ENCODE measurements at regions not wholly inside any gene's neighbourhood (a gene's known extent, or its start where the extent isn't known, plus 50 kb on each side); places are given as distances from the start of the nearest gene placed in this dataset.
A peak's percentile ranks its signal among the peaks of the same experiment; 100 is the strongest.

DNA sequence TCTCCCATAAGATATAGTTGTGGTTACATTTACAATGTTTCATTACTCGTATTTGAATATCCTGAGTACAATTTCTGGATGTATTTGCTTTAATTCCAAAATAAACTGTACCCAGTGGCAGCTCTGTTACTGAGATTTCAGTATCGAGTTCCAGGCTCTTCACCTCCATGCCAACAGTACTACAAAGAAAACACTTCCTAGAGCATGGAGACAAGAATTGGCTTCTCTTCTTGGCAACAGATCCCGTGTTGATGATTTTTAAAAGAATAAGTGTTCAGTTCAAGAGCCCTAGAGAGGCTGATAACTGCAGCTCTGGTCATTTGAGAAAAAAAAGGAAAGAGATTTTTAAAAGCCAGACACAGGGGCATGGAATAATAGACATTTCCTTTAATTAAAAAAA lies 302.8 kb downstream of the EFNB2 start:
- no peak for DNase-seq

DNA sequence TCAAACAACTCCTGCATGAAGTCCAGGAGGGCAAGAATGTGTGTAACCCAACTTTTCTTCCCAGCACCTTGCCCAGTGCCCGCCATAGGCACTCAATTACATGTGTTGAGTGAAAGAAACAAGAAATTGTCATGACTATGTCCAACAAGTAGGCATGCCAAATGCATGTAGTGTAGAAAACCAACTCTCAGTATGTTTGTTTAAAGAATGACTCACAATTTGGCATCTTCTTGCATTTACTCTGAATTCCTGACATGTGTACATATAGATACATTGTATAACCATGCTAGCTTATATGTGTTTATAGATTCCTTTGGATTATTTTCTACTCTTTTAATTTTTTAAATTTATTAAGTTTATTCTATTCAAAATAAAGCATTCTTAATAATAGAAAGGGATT lies 305.0 kb downstream of the EFNB2 start:
- DNase-seq, result no peak

DNA sequence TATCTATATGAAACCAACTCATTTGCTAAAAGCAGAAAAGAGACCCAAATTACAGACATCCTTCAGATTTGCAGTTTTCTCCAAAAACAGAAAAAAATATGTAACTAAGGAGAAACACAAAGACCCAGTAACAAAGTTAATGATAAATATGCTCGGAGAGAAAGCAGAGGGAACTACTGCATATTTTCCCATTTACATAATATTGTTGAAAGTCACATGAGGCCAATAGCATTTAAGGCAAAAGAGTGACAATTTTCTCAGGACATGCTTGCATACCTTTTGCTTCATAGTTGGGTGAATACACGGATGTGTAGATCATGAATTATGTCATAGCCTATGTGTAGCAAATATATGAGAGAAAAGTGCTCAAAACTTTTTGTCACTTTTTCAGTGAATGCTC lies 310.3 kb downstream of the EFNB2 start:
- no peak for DNase-seq

DNA sequence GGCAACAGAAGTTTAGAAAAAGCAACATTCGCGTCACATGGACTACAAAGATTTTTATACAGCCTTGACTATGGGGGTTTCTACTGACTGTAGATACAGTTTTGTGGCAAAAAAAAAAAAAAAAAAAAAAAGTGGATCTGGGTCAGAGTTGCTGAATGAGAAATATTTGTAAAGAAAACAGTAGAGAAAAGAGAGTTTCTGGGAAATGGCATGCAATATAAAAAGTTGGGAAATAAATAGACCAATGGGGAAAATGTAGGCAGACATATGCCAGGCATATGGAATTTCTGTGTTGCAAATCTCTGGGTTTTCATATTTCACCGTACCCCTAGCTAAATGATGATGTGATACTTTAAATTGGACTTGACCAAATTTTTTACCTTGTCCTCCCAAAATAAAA lies 315.3 kb downstream of the EFNB2 start:
- no peak for DNase-seq

DNA sequence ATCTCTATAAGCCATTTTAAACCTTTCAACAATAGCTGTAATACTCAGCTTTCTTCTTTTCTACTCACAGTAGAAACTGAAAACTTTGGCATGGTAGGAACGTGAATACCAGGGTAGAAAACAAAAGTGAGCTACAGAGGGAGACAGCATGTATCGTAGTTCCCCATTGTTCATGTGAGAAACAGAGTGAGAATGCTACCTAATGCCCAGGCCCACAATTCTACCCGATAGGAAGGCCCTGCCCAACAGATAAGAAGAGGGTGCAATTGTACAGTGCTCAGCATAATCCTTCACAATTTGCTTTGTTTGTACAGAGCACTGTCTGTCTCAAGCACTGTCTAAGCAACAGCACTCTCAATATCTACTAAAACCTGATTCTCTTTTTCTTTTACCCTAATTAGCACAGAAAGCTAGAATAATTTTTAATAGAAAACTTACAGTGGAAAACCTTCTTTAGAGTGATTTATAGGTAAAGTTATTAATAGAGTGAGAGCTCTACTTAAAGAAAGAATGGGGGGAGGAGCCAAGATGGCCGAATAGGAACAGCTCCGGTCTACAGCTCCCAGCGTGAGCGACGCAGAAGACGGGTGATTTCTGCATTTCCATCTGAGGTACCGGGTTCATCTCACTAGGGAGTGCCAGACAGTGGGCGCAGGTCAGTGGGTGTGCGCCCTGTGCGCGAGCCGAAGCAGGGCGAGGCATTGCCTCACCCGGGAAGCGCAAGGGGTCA lies 322.3 kb downstream of the EFNB2 start:
- no peak for DNase-seq

DNA sequence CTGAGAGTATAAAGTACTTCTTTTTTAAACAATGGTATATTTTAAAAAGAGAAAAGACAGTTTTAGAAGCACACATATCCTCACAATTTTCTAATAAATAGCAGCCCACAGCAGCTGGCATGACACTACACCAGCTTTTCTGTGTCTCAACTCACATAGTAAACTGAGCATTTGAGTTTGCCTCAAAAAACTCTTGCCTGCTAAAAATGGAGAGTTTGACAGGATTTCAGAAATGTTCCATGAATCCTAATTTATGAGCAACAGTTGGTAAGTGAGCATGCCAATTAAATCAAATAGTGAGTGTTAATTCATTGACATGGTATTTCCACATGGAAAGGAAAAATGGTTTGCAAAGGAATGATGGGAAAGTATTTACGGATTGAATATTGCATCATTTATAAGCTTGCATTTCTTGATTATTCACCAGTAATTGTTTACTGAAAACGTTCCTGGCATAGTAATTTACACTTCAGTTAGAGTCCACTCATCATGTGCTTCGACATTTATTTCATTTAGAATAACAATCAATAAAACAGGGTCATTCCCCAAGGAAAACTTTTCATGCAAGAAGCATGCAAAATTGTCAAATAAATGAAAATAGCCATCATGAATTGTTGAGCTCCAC lies 323.0 kb downstream of the EFNB2 start:
- no peak for DNase-seq

DNA sequence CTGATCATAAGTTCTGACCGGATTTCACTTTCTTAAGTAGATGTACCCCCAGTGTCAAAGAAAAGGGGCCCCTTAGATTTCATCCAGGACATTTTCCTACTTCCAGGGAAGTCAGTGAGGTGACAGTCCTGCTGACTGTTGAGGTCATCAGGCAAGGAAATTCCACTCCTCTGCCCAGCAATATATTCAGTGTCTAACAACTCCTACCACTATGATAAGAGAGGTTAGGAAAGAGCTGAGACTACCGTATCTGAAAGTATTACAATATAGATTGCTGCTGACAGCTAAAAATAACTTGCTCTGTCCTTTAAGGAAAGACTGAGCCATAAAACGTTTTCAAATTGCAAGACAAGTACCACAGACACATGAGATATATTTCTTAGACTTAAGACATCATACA lies 325.1 kb downstream of the EFNB2 start:
- no peak for DNase-seq

DNA sequence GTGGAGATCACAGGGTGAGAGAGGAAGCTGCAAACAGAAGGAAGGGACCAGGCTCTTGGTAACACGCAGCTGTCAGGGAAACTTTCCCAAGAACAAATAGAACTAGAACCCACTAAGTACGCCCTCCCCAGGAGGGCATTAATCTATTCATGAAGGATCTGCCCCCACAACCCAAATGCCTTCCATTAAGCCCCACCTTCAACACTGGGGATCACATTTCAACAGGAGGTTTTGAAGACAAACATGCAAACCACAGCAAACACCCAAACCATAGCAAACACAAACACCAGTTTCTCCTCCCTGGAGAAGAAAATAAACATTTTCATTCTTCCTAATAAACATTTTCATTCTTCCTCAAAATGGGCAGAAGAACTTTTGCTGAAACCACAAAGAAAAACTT lies 329.6 kb downstream of the EFNB2 start:
- no peak for DNase-seq

DNA sequence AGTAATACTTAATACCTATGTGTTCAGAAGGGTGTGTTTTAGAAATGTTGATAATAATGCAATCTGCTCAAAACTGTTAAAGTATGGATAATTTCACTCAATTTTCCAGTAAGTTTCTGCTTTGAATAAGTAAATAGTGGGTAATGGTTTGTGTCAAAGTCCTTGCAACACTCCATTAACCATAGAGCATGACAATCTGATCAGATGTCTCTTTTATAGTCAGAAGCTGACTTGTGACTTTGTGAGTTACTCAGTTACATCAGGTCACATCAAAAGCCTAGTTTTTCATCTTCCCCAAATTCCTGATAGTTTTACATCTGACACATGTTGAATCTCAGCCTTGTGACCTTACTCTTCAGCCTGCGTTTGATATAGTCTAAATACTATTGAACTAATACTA lies 338.0 kb downstream of the EFNB2 start:
- no peak for DNase-seq

DNA sequence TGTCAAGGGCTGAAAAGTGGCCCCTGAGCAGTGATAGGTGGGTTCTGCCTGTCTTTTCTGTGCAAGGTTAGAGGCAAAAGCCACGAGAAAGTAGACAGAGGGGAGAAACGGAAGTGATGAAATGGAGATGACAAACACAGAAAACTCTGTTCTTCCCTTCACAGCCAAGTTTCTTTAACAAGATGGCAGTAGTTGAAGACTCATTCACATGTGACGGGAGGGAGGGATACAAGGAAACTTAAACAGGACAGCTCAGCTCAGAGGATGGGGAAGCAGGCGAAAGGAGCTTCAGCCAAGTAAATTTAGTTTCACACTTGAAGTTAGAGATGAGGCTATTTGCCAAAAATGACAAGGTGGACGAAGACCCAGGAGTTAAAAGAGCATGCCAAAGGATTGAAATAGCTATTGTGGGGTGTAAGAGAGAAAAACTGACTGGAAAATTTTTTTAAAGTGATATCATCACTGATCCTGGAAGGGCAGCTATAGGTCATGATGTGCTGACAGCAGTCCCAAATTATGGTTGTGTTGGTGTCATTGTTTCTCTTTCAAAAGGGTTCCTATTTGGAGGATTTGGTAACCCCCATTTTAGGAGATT lies 347.9 kb downstream of the EFNB2 start:
- no peak for DNase-seq

DNA sequence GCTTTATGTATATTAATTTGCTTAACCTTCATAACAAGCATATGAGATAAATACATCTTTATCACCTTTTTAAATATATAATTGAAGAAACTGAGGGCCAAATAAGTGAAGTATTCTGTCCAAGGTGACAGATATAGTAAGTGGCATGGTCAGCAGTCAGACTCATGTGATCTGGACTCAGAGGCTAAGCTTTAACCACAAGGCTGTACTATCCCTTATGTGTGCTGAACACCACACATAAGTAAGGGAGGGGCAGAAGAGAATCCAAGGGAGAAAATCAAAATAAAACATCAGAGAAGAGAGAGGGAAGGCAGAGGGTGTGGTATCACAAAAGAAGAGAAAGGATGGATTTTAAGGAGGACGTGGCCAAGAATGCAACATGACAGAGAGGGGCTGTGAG lies 348.4 kb downstream of the EFNB2 start:
- DNase-seq, result no peak

DNA sequence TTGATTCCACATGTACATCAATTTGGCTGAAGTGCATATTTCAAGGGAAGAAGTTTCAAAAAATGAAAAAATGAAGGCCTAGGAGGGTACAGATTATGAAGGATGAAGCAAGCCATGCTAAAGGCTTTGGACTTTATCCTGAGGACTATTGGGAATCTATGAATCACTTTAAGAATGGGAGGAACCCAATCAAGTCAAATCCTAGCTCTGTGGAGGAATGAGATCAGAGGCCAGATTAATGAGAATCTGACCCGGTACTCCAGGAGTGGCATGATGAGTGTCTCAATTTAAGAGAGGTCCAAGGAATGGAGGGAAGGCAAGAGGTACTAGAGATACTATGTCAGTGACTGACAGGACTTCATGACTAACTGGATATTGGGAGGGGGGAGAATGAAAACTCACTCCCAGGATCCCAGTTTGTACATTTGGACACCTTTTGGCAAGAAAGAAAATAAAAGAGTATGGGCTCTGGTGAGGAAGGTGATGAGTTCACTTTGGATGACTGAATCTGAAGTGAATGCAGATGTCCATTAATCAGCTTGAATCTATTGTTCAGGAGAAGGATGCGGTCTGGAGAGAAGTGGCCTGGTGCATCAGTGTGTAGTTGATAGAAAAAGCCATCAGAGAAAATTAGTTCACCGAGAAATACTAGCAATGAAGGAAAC lies 349.0 kb downstream of the EFNB2 start:
- DNase-seq, result no peak

DNA sequence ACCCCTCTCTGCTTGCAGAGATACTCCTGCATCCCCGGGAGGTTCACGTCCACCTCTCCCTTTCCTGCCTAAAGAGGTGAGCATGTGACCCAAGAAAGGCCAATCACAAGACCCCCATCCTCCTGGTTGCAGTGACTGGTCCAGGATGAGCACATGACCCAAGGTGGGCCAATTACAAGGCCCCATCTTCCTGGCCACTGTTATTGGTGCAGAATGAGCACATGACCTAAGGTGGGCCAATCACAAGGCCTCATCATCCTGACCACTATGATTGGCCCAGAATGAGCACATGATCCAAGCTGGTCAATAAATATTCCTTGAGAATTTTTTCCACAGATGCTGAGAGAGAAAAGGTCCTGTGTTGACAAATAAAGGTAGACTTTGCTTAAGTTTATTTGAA lies 350.7 kb downstream of the EFNB2 start:
- no peak for DNase-seq

DNA sequence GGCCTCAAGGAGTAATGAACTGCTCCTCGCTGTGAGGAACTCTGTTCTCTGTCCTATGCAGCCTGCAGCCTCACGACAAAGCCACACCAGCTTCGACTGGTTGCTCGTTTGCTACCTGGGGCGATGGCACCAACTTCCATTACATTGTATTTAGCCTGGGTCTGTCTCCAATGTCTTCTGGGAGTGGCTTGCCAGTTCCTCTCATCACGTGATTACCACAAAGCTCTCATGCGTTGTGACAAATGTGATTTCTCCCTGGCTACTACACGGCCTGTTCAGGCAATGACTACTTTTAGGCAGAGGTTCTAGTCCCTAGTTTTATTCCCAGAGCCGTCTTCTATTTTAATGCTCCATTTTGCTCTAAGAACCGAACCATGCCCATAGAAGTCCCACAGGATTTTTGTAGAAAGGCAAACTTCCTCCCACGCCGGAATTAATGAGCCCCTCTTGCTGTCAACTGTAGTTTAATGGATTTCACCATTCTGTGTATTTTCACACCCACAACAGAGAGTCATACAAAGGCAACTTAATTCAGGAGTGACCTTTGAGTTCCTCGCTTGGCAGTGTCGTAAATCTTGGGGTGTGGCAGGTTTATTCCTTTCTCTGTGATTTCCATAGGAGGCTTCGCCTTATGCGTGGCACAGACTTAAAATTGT lies 351.9 kb downstream of the EFNB2 start:
- DNase-seq, result no peak

DNA sequence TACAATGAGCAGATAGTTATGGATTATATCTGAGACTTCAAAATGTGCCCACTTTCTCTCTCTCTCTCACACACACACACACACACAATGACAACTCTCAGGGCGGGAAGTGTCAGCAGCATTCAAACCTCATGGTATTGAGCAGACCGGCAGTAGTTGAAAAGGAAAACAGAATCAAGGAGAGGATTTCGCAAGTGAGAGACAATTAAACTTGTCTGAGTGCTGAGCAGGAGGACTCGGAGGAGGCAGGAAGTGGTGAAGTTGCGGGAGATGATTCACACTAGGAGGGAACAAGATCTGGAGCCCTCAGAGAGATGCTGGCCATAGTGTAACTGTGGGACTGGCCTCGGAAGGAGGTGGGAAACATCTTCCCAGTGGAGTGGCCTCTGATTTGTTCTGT lies 353.1 kb downstream of the EFNB2 start:
- DNase-seq, result peak; percentile 49

DNA sequence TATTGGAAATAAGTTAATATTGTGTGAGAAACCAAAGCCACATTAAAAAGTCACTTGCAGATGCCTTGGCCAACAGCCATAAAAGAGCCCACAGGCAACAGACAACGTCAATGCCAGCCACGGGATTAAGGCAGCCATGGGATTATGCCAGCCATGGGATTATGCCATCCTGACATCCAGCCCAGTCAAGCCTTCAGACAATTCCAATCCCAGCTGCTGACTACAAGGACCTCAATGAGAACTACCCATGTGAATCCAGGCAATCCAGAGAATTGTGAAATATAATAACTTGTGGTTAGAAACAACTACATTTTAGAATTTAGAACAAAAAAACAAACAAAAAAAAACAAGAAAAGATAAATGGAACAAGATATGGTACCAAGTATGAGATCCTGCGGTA lies 356.6 kb downstream of the EFNB2 start:
- DNase-seq, result no peak

DNA sequence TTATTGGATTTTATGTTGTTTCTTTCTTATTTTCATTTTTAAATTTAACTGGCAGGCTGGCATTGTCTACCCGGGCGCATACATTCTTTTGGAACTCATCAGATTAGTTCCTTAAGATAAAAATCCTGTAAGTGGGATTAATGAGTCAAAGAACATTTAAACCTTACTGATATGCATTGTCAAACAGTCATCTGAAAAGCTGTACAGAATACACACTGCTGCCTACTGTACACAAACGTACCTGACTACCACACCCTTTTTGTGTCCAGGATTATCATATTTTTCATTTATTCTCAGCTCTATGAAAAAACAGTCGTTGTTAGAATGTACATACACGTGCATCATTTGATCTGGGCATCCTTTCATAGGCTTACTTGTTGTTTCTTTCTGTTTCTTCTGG lies 358.3 kb downstream of the EFNB2 start:
- no peak for DNase-seq

DNA sequence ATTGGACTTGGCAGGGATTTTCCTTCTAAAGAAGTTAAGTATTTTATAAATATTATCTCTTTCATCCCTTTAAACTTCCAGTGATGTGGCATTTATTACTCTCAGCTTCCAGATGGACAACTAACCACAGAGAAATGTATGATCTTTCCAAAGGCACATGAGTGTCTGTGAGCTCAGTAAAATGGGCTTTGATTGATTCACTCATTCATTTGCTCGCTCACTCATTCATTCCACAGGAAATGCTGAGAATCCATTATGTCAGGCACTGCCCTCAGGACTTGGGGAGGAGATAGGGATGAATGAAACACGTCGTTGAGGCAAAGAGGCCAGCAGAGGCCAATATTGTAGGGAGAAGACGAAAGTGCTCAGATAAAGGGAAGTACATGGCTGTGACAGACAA lies 359.3 kb downstream of the EFNB2 start:
- no peak for DNase-seq

DNA sequence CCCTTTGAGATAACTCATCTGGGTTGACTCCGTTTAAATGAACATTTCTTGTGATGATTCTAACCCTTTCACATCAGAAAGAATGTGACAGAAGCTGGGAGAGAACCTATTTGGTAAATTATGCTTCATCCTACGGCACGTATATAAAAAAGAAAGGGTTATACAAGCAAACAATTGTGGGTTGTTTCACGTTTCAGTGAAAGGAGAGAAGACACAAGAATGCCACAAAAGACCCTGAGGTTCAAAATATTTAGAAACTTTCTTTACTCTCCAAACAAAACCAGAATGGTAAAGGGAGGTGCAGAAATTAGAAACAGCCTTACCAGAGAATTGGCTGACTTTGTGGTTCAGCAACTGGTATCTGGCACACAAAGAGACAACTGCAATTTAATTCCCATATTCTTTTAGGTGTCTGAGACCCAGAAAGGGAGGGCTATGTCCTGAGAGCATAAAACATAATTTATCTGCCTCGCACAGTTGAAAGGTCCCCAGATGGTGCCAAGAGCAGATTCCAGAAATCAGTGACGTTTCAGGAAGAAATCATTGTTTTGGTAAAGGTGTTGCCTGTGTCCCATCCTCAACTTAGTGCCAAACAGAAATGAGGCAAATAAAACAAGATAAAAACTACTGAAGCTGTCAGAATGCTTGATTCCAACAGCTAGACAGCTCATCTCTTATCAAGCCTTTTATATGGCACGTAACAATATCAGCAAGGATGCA lies 361.4 kb downstream of the EFNB2 start:
- no peak for DNase-seq

DNA sequence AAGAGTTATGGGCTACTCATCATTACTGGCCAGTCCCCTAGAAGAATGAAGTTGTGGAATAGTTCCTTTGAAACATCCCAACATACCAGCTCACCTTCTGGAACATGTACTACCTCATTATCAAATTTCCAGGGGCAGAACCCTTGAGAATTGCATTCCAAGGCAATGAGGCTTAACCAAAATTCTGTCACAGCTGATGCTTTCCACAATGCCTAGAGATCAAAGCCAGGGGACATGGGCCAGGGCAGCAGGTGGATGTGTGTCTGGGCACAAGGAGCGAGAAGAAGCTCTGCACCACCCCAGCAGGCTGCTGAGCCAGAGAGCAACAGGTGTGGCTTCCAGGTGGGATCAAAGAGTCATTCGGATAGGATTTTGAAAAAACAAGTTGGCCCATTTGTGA lies 362.1 kb downstream of the EFNB2 start:
- DNase-seq, result no peak

DNA sequence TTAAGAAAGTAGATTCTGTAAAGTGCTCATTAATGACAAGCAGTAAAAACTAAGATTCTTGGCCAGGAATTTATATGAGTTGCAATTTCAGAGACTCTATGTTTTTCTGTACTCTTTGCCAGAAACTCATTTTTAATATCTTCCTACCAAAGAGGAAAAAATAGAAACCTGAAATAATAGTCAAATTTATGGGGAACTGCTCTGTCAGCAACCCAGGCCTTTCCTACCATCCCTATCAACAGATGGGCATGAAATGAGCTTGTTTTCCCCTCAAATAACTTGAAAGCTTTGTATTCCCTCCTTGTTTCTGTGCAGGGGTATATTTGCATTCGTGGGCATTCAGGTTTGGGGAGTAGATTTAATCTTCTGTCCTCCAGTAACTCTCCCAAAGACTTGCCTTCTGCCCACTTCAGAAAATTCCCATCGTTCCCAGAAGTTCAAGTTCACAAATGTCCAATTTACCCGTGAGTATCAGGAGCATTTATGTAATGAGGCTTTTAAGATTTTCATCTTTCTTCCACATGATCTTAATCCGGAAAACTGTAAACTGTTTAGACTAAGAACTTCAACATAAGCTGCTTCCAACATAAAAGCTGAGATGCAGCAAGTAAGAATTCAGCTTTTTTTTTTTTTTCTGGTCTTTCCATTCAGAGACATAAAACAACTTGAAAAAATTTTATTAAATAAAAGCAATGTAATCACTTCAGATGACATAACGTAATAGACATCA lies 363.1 kb downstream of the EFNB2 start:
- DNase-seq, result no peak

DNA sequence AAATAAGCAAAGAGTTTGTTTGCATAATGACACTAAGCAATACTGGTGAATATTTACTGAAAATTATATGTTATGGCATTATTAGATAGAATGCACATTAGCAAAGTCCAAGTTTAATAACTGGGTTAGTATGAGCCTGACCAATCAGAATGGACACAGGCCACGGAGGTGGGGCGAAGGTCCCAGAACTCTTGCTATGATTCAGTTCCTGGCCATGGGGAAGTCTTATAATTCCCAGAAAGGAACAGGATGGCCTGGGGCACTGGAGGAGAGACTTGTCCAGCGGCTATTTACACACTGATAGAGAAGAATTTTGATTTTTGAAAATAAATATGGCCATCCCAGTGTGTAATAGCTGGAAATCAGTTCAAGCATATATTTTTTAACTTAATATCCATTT lies 372.0 kb downstream of the EFNB2 start:
- DNase-seq, result no peak
